Mucosa of descending colon (tissue), 3 donors: ENCODE measurements at regions not wholly inside any gene's neighbourhood (a gene's known extent, or its start where the extent isn't known, plus 50 kb on each side); places are given as distances from the start of the nearest gene placed in this dataset.
A peak's percentile ranks its signal among the peaks of the same experiment; 100 is the strongest.

ENCODE experiments used
- ATAC-seq: fragments of 200-7000 bp; cut with Tn5 transposase; one replicate; pipeline ENCODE4 v1.9.1; 2020; ENCODE audit warnings: mild to moderate bottlenecking, moderate library complexity
- DNase-seq, 3 donors: peaks; one replicate each; pipeline ENCODE4 v3.0.0-alpha.2; 2020
- H3K36me3 ChIP-seq: fragments of 200-600 bp; one replicate; pipeline ENCODE4 v1.8.0; 2021; ENCODE audit warnings: low read depth, mild to moderate bottlenecking
- H3K4me1 ChIP-seq: fragments of 200-600 bp; one replicate; pipeline ENCODE4 v1.8.0; 2021; ENCODE audit warnings: low read depth, mild to moderate bottlenecking
- H3K4me3 ChIP-seq: fragments of 200-600 bp; one replicate; pipeline ENCODE4 v1.8.0; 2021; ENCODE audit warnings: mild to moderate bottlenecking
- H3K9me3 ChIP-seq: fragments of 200-600 bp; one replicate; pipeline ENCODE4 v1.8.0; 2021; ENCODE audit warnings: mild to moderate bottlenecking
- CTCF ChIP-seq: fragments of 200-600 bp; IDR thresholded peaks from one replicate; pipeline ENCODE4 v1.8.0; 2022; ENCODE audit warnings: antibody characterized with exemption, mild to moderate bottlenecking
- intact Hi-C, 2 donors: fragments of 100-400 bp; cut with DNase I in 1 of 2; cut with micrococcal nuclease in 1 of 2; formaldehyde crosslinking; loops; one replicate each; pipeline versions ENCODE4 v1.11.0 to v1.11.1; 2022; cut with DNase I, micrococcal nuclease
- donor health status: DM: no; HTN: no; CAD: no; lungs with moderate emphysema.
- donor health status: DM: no; HTN: no; CAD: no.
- donor health status: DM: no; HTN: yes; CAD: no.

- no peaks in the 10 kb centered on the region for H3K4me1 ChIP-seq
- H3K9me3 ChIP-seq, result no peaks in the 10 kb centered on the region
- DNase-seq, result peak in 2 of 3 donors; percentile 46 to 70
- TF ChIP-seq CTCF, result no peak
- ATAC-seq, result peak; percentile 78
- intact Hi-C loops, result no loop called here
- H3K4me3 ChIP-seq, result no peak overlapping the region
- no peaks in the 10 kb centered on the region for H3K36me3 ChIP-seq
Measured at GRCh38 chr5:56412601-56413379, 179.7 kb upstream of the ANKRD55 start.

DNA sequence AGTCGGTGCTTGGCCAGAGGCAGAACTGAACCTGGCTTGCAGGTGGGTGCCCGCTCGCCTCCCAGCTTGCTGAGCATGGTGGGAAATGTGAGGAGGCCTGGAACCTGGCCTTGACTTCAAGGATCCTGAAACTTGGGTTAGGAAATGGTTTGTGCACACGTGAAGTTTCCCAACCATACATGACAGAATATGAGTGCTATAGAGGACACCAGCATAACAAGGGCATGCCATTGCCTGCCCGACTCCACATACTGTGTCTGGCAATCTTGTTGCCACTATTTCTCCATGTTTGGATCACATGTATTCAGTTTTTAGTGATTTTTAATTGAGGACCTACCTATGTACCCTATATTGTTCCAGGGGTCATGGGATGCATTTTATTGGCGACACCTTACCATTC lies 177.6 kb upstream of the ANKRD55 start:
- Histone ChIP-seq H3K36me3 (no peaks in the 10 kb centered on the region), H3K4me3 (no peak overlapping the region), H3K4me1 (no peaks in the 10 kb centered on the region), H3K9me3 (no peaks in the 10 kb centered on the region)
- intact Hi-C loops, result no loop called here
- TF ChIP-seq CTCF, result no peak
- DNase-seq (no peak), ATAC-seq (no peak)

DNA sequence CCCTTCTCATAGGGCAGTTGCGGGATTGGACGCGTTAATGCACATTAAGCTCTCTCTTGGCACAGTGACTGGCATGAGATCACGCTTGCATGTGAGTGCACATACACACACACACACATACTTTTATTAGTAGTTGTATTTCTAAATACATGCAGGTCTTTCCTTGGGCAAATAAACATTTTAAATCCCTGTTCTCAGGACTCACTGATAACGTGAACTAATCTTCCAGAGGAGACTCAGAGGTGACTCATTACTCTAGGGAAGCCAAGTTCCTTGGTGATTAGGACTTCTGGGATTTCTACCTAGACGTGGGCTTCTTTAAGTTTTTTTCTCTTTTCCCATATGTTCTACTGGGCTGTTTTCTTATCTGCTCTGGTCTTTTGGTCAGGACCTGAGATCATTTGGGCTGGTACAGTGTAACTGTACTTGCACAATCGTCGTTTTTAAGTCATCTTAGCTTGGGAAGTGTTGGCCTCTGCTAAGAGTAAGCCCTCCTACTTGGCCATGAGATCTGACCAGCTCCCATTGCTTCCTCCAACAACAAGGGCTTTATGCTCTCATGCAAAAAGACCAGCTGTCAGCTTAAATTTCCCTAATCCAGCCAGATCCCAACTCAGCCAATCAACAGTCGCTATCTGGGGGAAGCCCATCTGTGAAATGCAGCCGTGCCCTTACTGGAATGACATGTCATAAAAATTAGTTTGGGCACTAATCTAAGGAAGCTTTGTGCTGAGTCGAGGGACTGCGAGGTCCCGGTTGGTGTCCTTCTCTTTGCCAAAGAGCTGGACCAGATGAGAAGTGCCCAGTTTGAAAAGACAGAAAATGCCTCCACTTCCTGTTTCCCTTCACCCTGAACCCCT lies 176.4 kb upstream of the ANKRD55 start:
- ATAC-seq (peak; percentile 21), DNase-seq (peak in 1 of 3 donors; percentile 14)
- no peaks in the 10 kb centered on the region for H3K4me1 ChIP-seq
- H3K36me3 ChIP-seq, result no peaks in the 10 kb centered on the region
- no peaks in the 10 kb centered on the region for H3K9me3 ChIP-seq
- intact Hi-C loops, result no loop called here
- no peak overlapping the region for H3K4me3 ChIP-seq
- TF ChIP-seq CTCF, result no peak

DNA sequence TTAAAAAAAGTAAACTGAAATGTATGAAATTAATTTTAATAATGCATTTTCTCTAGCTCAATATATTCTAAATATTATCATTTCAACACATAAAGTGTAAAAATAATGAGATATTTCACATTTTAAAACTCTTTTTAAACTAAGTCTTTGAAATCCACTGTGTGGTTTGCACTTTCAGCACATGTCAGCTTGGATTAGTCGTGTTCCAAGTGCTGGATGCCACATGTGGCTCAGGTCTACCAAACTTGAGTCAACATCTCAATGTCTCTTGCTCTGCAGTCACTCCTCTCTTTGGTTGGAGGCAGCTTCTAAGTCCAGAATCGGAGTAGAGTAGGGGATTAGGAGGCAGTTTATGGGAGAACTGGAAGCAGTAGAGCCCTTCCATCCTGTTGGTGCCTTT lies 173.7 kb upstream of the ANKRD55 start:
- no peak for TF ChIP-seq CTCF
- no peaks in the 10 kb centered on the region for H3K36me3 ChIP-seq
- ATAC-seq (no peak), DNase-seq (no peak)
- no peak overlapping the region for H3K4me3 ChIP-seq
- no peaks in the 10 kb centered on the region for H3K4me1 ChIP-seq
- no peaks in the 10 kb centered on the region for H3K9me3 ChIP-seq
- intact Hi-C loops, result no loop called here

DNA sequence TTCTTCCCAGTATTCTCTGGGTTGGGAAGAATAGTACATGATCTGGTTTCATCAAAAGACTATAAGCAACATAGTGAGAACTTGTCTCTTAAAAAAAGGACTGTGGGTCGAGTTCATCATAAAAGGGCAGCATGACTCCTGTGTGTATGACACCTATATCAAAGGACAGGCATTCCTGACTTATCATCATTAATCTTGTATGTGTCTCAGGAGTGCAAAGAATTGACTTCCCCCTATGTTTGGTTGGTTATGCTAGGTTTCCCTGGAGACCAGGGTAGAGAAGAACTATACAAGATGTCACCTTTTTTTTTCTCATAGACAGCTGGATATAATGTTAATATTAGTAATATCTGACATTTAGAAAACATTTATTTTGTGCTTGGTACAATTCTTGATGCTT lies 173.1 kb upstream of the ANKRD55 start:
- DNase-seq, result no peak
- ATAC-seq, result no peak
- intact Hi-C loops, result no loop called here
- H3K4me1 ChIP-seq, result no peaks in the 10 kb centered on the region
- no peak overlapping the region for H3K4me3 ChIP-seq
- H3K9me3 ChIP-seq, result no peaks in the 10 kb centered on the region
- TF ChIP-seq CTCF, result no peak
- H3K36me3 ChIP-seq, result no peaks in the 10 kb centered on the region
